NOMO-1 (cell line): ENCODE measurements at regions not wholly inside any gene's neighbourhood (a gene's known extent, or its start where the extent isn't known, plus 50 kb on each side); places are given as distances from the start of the nearest gene placed in this dataset.
"Not testable (repeated sequence)": the region's sequence is repeated elsewhere in the genome, so short reads cannot be mapped to it uniquely, and the experiment has no call there.

Source experiments
- DNase-seq, 2 experiments: peaks; one replicate each; lab custom pipeline; 2025; ENCODE audit not compliant: unreplicated experiment in 2 of 2; lab: John Stamatoyannopoulos, UW

- DNase-seq = no peak
These were observed 97.6 kb upstream of the MAGI3 start for GRCh38 chr1:113292603-113293255.

- no peak for DNase-seq
These were observed 97.1 kb upstream of the MAGI3 start for GRCh38 chr1:113293256-113293626.

- no peak for DNase-seq
These were observed 92.6 kb upstream of the MAGI3 start for GRCh38 chr1:113297749-113298148.

GRCh38 chr1:113298941-113299340 is 91.4 kb upstream of the MAGI3 start:
- DNase-seq = no peak

- DNase-seq = no peak
These were observed 87.7 kb upstream of the MAGI3 start for GRCh38 chr1:113302636-113303035.

GRCh38 chr1:113303267-113303666 is 87.0 kb upstream of the MAGI3 start:
- no peak for DNase-seq

DNA sequence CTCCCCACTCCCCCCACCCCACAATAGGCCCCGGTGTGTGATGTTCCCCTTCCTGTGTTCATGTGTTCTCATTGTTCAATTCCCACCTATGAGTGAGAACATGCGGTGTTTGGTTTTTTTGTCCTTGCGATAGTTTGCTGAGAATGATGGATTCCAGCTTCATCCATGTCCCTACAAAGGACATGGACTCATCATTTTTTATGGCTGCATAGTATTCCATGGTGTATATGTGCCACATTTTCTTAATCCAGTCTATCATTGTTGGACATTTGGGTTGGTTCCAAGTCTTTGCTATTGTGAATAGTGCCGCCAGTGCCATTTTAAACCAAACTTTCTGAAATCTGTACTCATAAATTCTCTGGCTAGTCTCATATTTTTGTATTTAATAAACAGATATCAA is 85.3 kb upstream of the MAGI3 start:
- DNase-seq = not testable (repeated sequence)

DNA sequence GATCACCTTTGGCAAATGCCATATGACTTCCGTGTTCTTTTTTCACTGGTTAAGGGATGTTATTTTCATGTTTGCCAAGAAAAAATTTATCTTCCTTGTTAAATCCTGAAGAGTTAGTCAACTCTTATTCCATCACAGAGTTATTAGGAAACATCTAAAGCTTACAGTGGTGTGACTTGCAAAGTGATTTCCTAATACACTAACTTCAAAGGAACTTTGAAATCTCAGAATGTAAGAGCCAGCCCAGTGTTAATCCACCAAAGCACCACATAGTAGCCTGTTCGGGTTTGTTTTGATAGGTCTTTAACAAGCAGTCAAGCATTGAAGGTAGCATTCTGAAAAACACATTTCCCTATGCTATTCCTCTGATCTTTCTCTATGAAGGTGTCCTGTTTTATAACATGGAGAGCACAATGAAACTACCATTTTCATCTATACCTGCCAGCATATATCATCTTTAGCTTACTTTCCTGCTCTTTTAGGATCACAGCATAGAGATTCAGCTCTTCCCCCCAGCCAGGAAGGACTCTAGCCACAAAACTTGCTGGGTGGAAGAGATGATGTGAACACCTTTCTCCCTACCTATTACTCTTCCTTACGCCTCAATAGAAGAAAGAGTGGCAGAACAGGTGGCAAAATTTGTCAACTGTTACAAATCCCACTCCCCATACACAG is 82.4 kb upstream of the MAGI3 start:
- DNase-seq = no peak

GRCh38 chr1:113312651-113313050 is 77.7 kb upstream of the MAGI3 start:
- DNase-seq = not testable (repeated sequence)

DNA sequence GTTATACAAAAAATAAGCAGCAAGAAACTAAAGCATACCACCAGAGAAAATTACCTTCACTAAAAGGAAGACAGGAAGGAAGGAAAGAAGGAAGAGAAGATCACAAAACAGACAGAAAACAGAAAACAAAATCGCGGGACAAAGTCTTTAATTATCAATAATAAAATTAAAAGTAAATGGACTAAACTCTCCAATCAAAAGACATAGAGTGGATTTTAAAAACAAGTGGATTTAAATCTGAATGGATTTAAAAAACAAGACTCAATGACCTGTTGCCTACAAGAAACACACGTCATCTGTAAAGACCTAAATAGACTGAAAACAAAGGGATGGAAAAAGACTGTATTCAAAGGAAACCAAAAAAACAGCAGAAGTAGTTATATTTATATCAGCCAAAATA is 75.7 kb upstream of the MAGI3 start:
- no peak for DNase-seq

DNA sequence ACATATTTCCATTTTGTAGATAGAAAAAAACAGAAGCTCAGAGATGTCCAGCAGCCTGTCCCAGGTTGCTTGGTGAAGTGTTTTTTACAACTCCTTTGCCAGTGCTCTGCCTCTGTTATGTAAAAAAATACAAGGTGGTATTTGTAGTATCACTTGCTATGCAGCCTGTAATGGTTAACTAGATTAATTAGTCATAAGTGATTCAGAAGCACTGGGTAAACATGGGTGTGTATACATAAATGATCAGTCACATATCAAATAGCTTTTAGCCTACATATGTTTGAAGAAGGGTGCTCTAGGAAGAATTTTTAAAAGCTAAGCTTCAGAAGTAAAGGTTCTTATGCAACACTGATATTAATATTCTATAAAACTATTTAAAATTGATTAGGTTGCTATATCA is 70.0 kb upstream of the MAGI3 start:
- DNase-seq = no peak

- no peak for DNase-seq
These were observed 69.2 kb upstream of the MAGI3 start for GRCh38 chr1:113320972-113321680.

GRCh38 chr1:113321771-113322387 is 68.4 kb upstream of the MAGI3 start:
- DNase-seq = no peak

- DNase-seq = no peak
These were observed 67.9 kb upstream of the MAGI3 start for GRCh38 chr1:113322439-113322838.

GRCh38 chr1:113325022-113325421 is 65.3 kb upstream of the MAGI3 start:
- DNase-seq = no peak

DNA sequence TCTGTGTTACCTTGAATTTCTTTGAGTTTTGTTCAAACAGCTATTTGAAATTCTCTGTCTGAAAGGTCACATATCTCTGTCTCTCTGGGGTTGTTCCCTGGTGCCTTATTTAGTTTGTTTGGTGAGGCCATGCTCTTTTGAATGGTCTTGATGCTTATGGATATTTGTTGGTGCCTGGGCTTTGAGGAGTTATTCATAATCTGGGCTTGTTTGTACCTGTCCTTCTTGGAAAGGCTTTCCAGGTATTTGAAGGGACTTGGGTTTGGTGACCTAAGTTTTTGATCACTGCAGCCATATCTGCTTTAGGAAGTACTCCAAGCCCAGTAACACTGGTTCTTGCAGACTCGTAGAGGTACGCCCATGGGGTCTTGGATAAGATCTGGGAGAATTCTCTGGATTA is 63.3 kb upstream of the MAGI3 start:
- DNase-seq = no peak

- no peak for DNase-seq
These were observed 57.3 kb upstream of the MAGI3 start for GRCh38 chr1:113333056-113333455.

GRCh38 chr1:113340038-113340437 is 50.3 kb upstream of the MAGI3 start:
- DNase-seq = no peak
